Smooth muscle cell (in vitro differentiated cells): ENCODE measurements at regions not wholly inside any gene's neighbourhood (a gene's known extent, or its start where the extent isn't known, plus 50 kb on each side); places are given as distances from the start of the nearest gene placed in this dataset.

Source experiments
- DNase-seq: peaks from one replicate; lab custom pipeline; 2025; ENCODE audit not compliant: unreplicated experiment; lab: John Stamatoyannopoulos, UW
- H2AFZ ChIP-seq: fragments of 200-600 bp; sonication (generic); 2 replicates; pipeline ENCODE4 v1.6.0; 2016; ENCODE audit warnings: antibody characterized with exemption, low read depth, mild to moderate bottlenecking
- H3F3A ChIP-seq: fragments of 200-600 bp; sonication (generic); 2 replicates; pipeline ENCODE4 v1.6.0; 2017; ENCODE audit warnings: antibody characterized with exemption, low read depth
- H3K27ac ChIP-seq: fragments of 200-600 bp; sonication (generic); 2 replicates; pipeline ENCODE4 v1.5.1; 2016; ENCODE audit warnings: low read depth, mild to moderate bottlenecking
- H3K27me3 ChIP-seq: fragments of 200-600 bp; sonication (generic); 2 replicates; pipeline ENCODE4 v1.6.1; 2016; ENCODE audit warnings: low read depth, mild to moderate bottlenecking
- H3K36me3 ChIP-seq: fragments of 200-600 bp; sonication (generic); 2 replicates; pipeline ENCODE4 v1.5.1; 2016; ENCODE audit warnings: low read depth
- H3K4me1 ChIP-seq: fragments of 200-600 bp; sonication (generic); 2 replicates; pipeline ENCODE4 v1.5.1; 2016; ENCODE audit warnings: low read depth
- H3K4me2 ChIP-seq: fragments of 200-600 bp; sonication (generic); 2 replicates; pipeline ENCODE4 v1.6.0; 2016; ENCODE audit warnings: mild to moderate bottlenecking
- H3K4me3 ChIP-seq: fragments of 200-600 bp; sonication (generic); 2 replicates; pipeline ENCODE4 v1.5.1; 2016; ENCODE audit warnings: mild to moderate bottlenecking
- H3K79me2 ChIP-seq: fragments of 200-600 bp; sonication (generic); 2 replicates; pipeline ENCODE4 v1.6.0; 2016; ENCODE audit warnings: low read depth, mild to moderate bottlenecking
- H3K9ac ChIP-seq: fragments of 200-600 bp; sonication (generic); 2 replicates; pipeline ENCODE4 v1.6.0; 2016; ENCODE audit warnings: low read depth
- H3K9me3 ChIP-seq: fragments of 200-600 bp; sonication (generic); replicated peaks from 2 replicates; pipeline ENCODE4 v1.5.1; 2016; ENCODE audit warnings: low read depth
- H4K20me1 ChIP-seq: fragments of 200-600 bp; sonication (generic); 2 replicates; pipeline ENCODE4 v1.6.0; 2016; ENCODE audit warnings: low read depth
- CTCF ChIP-seq: fragments of 200-600 bp; sonication (generic); IDR thresholded peaks from 2 replicates; pipeline ENCODE4 v1.5.1; 2017; ENCODE audit warnings: borderline replicate concordance, mild to moderate bottlenecking, antibody characterized with exemption; ENCODE audit not compliant: insufficient read depth, poor library complexity, severe bottlenecking
- WGBS: methylation state at CpG from one replicate; pipeline ENCODE4 v1.1.7; 2016; ENCODE audit warnings: low lambda C conversion rate; 5-methylcytosine and 5-hydroxymethylcytosine counted together

DNA sequence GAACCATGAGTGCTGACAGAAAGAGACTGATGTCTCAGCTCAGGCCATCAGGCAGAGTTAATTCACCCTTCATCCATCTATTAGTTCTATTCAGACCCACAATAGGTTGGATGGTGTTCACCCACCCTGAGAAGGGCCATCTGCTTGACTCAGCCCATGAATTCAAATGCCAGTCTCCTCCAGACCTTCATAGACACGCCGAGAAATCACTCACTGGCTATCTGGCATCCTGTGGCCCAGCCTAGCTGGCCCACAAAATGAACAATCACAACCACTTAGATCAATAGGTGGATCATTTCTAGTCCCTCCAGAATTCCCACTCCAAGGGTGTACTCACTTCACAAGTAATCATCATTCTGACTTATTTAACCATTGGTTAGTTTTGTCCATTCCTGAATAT is 58.2 kb downstream of the MYEOV start:
- Histone ChIP-seq H3K4me3 (no peak overlapping the region), H2AFZ (no peak overlapping the region), H3K4me2 (peak overlapping the region; percentile 22), H3F3A (peaks cover 6% of the 10 kb centered on the region), H3K9ac (peak overlapping the region; percentile 34), H3K27ac (peak overlapping the region; percentile 81), H3K27me3 (no peaks in the 10 kb centered on the region), H4K20me1 (no peaks in the 10 kb centered on the region), H3K79me2 (no peaks in the 10 kb centered on the region), H3K4me1 (no peaks in the 10 kb centered on the region), H3K9me3 (no peaks in the 10 kb centered on the region), H3K36me3 (no peaks in the 10 kb centered on the region)
- WGBS, result 69% methylated on average over 2 of the region's 2 CpGs
- no peak for TF ChIP-seq CTCF
- no peak for DNase-seq

DNA sequence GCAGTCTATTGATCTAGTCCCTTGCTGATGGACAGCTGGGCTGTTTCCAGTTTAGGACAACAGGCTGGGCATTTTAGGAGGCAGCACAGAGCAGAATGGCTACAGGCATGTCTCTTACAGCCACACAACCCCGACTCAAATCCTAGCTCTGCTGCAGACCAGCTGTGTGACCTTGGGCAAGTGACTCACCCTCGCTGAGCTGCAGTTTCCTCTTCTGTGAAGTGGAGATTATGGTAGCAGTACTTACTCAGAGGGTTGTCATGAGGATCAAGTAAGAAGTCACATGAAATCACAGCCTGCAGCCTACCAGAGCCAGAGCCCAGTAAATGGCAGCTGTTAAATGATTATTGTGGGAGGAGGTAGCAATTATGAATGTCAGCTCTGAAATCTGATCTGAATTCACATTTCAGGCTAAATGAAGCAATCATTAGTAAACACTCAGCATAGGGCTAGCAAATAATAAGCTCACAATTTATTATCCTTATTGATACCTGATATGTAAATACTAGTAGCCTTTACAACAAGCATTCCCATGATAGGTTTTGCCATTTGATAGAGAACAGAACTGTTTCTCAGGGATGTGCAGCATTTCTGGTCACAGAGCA is 58.9 kb downstream of the MYEOV start:
- peaks cover 6% of the 10 kb centered on the region for H3F3A ChIP-seq

GRCh38 chr11:69353696-69354544 is 60.0 kb downstream of the MYEOV start:
- Histone ChIP-seq H3K27me3 (no peaks in the 10 kb centered on the region), H3F3A (peaks cover 6% of the 10 kb centered on the region), H2AFZ (no peak overlapping the region), H3K4me1 (no peaks in the 10 kb centered on the region), H3K9ac (peak overlapping the region; percentile 25), H3K79me2 (no peaks in the 10 kb centered on the region), H3K9me3 (no peaks in the 10 kb centered on the region), H3K4me3 (no peak overlapping the region), H3K27ac (peak overlapping the region; percentile 81), H4K20me1 (no peaks in the 10 kb centered on the region), H3K4me2 (no peak overlapping the region), H3K36me3 (no peaks in the 10 kb centered on the region)
- no peak for DNase-seq
- 86% methylated on average over 20 of the region's 20 CpGs for whole genome bisulfite sequencing
- TF ChIP-seq CTCF, result no peak

More for the DNA sequence above, 58.9 kb downstream of the MYEOV start:
- Histone ChIP-seq H3K4me2 (peak overlapping the region; percentile 22), H3K9me3 (no peaks in the 10 kb centered on the region), H3K27me3 (no peaks in the 10 kb centered on the region), H3K36me3 (no peaks in the 10 kb centered on the region), H3K4me3 (no peak overlapping the region), H3K79me2 (no peaks in the 10 kb centered on the region), H3K9ac (peak overlapping the region; percentile 34), H4K20me1 (no peaks in the 10 kb centered on the region), H3K4me1 (no peaks in the 10 kb centered on the region), H3K27ac (peak overlapping the region; percentile 81), H2AFZ (no peak overlapping the region)
- no peak for DNase-seq
- TF ChIP-seq CTCF, result no peak
- WGBS, result 5% methylated on average over 2 of the region's 2 CpGs
